IMR-90 (cell line): ENCODE measurements at regions not wholly inside any gene's neighbourhood (a gene's known extent, or its start where the extent isn't known, plus 50 kb on each side); places are given as distances from the start of the nearest gene placed in this dataset.

Experiments used
- CEBPB ChIP-seq: IDR thresholded peaks from 2 replicates; pipeline ENCODE4 v1.6.1; 2012; ENCODE audit warnings: low read depth, low read length, improper control_type of control experiment
- CTCF ChIP-seq: conservative IDR thresholded peaks from 2 replicates; pipeline ENCODE4 v1.5.1; 2012; ENCODE audit warnings: mild to moderate bottlenecking, low read depth, low read length, improper control_type of control experiment
- MXI1 ChIP-seq: IDR thresholded peaks from 2 replicates; pipeline ENCODE4 v1.6.1; 2012; ENCODE audit warnings: low read depth, mild to moderate bottlenecking, low read length, moderate library complexity, borderline replicate concordance
- POLR2A ChIP-seq: IDR thresholded peaks from 2 replicates; pipeline ENCODE4 v1.6.1; 2012; ENCODE audit warnings: mild to moderate bottlenecking, low read depth, low read length
- RCOR1 ChIP-seq: IDR thresholded peaks from 2 replicates; pipeline ENCODE4 v1.6.1; 2012; ENCODE audit warnings: mild to moderate bottlenecking, low read length, improper control_type of control experiment; ENCODE audit not compliant: insufficient replicate concordance

GRCh38 chr13:40383132-40383531 lies 283.3 kb downstream of the FOXO1 start:
- TF ChIP-seq CTCF (no peak), MXI1 (no peak), POLR2A (no peak), CEBPB (no peak), RCOR1 (no peak)
